Keratinocyte (primary cell): ENCODE measurements at regions not wholly inside any gene's neighbourhood (a gene's known extent, or its start where the extent isn't known, plus 50 kb on each side); places are given as distances from the start of the nearest gene placed in this dataset.

Experiments used
- DNase-seq: peaks from one replicate; pipeline ENCODE4 v3.0.0-alpha.2; 2011; ENCODE audit warnings: low read depth, missing footprints, low spot score
- FAIRE-seq: peaks from 2 replicates; lab custom pipeline; 2011; peaks lifted over from hg19 to GRCh38; lab: Jason Lieb, UNC
- H2AFZ ChIP-seq: 2 replicates; pipeline ENCODE4 v1.6.0; 2012; ENCODE audit warnings: low read length, control low read depth, inconsistent platforms; ENCODE audit not compliant: control insufficient read depth
- H3K27ac ChIP-seq: 2 replicates; pipeline ENCODE4 v1.5.1; 2011; ENCODE audit warnings: low read length; ENCODE audit not compliant: control insufficient read depth, insufficient read depth
- H3K27me3 ChIP-seq: 3 replicates; pipeline ENCODE4 v1.6.0; 2011; ENCODE audit warnings: low read length; ENCODE audit not compliant: control insufficient read depth, insufficient read depth; ENCODE audit errors: extremely low read depth
- H3K36me3 ChIP-seq, 2 experiments: 2 replicates in 1 of 2; 3 replicates in 1 of 2; pipeline ENCODE4 v1.5.1; 2011; ENCODE audit warnings: low read length in 2 of 2, mild to moderate bottlenecking in 1 of 2; ENCODE audit not compliant: control insufficient read depth in 2 of 2, insufficient read depth in 2 of 2; ENCODE audit errors: extremely low read depth in 1 of 2
- H3K4me1 ChIP-seq: 3 replicates; pipeline ENCODE4 v1.5.1; 2011; ENCODE audit warnings: low read length; ENCODE audit not compliant: control insufficient read depth, insufficient read depth; ENCODE audit errors: extremely low read depth
- H3K4me2 ChIP-seq: 3 replicates; pipeline ENCODE4 v1.6.0; 2011; ENCODE audit warnings: low read depth, low read length; ENCODE audit not compliant: control insufficient read depth, insufficient read depth; ENCODE audit errors: extremely low read depth
- H3K4me3 ChIP-seq, 3 experiments: fragments of 200-600 bp in 1 of 3; sonication (generic) in 1 of 3; 2 replicates in 2 of 3; 3 replicates in 1 of 3; pipeline ENCODE4 v1.5.1; 2011 to 2016; ENCODE audit warnings: low read length in 3 of 3, mild to moderate bottlenecking in 3 of 3, control low read depth in 2 of 3, inconsistent platforms in 1 of 3, low read depth in 1 of 3, mixed read lengths in 1 of 3, mixed run types in 1 of 3, moderate library complexity in 1 of 3; ENCODE audit not compliant: control insufficient read depth in 2 of 3, insufficient read depth in 2 of 3; ENCODE audit errors: extremely low read depth in 1 of 3
- H3K79me2 ChIP-seq: 2 replicates; pipeline ENCODE4 v1.6.0; 2012; ENCODE audit warnings: low read length; ENCODE audit not compliant: control insufficient read depth, insufficient read depth
- H3K9ac ChIP-seq: 3 replicates; pipeline ENCODE4 v1.6.0; 2011; ENCODE audit warnings: low read length; ENCODE audit not compliant: control insufficient read depth, insufficient read depth; ENCODE audit errors: extremely low read depth
- H3K9me1 ChIP-seq: 3 replicates; pipeline ENCODE4 v1.6.0; 2011; ENCODE audit warnings: low read length; ENCODE audit not compliant: control insufficient read depth, insufficient read depth; ENCODE audit errors: extremely low read depth
- H3K9me3 ChIP-seq: 2 replicates; pipeline ENCODE4 v1.5.1; 2012; ENCODE audit warnings: low read depth, low read length; ENCODE audit not compliant: control insufficient read depth
- H4K20me1 ChIP-seq: 3 replicates; pipeline ENCODE4 v1.6.0; 2011; ENCODE audit warnings: low read length; ENCODE audit not compliant: control insufficient read depth, insufficient read depth; ENCODE audit errors: extremely low read depth
- CTCF ChIP-seq, 3 experiments: IDR thresholded peaks in 1 of 3; conservative IDR thresholded peaks in 1 of 3; optimal IDR thresholded peaks in 1 of 3; 2 replicates in 2 of 3; 3 replicates in 1 of 3; pipeline versions ENCODE3 to v1.5.1; 2011; ENCODE audit warnings: low read length in 3 of 3, mild to moderate bottlenecking in 3 of 3, moderate library complexity in 2 of 3, control low read depth in 1 of 3, inconsistent platforms in 1 of 3; ENCODE audit not compliant: insufficient read depth in 2 of 3; ENCODE audit errors: extremely low read depth in 1 of 3
- EZH2 ChIP-seq: IDR thresholded peaks from one replicate; pipeline ENCODE4 v1.6.1; 2012; ENCODE audit warnings: inconsistent platforms, mild to moderate bottlenecking, low read length, moderate library complexity
- dilution Hi-C: fragments of 300-500 bp; cut with MboI; formaldehyde crosslinking; loops from one replicate; pipeline ENCODE4 v1.7.0; 2020; ENCODE audit warnings: low sequenced_read_pairs; ENCODE audit not compliant: extremely low pct_ligation_motif_present

- no peak for TF ChIP-seq CTCF (optimal IDR thresholded peaks at IDR 0.05 in 1 of 3, IDR thresholded peaks at IDR 0.05 in 1 of 3, conservative IDR thresholded peaks at IDR 0.05 in 1 of 3; ENCODE audit: extremely low read depth in 1 of 3, insufficient read depth in 2 of 3, low read length in 3 of 3)
- H4K20me1 ChIP-seq, result no peaks in the 10 kb centered on the region
- no peaks in the 10 kb centered on the region for H3K4me1 ChIP-seq
- H3K27me3 ChIP-seq, result peaks cover 4% of the 10 kb centered on the region
- dilution Hi-C loops, result no loop called here
- H3K27ac ChIP-seq, result no peak overlapping the region
- no peak overlapping the region for H3K4me2 ChIP-seq
- no peak for DNase-seq
- no peaks in the 10 kb centered on the region for H3K36me3 ChIP-seq
- H2AFZ ChIP-seq, result no peak overlapping the region
- H3K79me2 ChIP-seq, result no peaks in the 10 kb centered on the region
- H3K9me3 ChIP-seq, result no peaks in the 10 kb centered on the region
- H3K9ac ChIP-seq, result no peak overlapping the region
- no peaks in the 10 kb centered on the region for H3K9me1 ChIP-seq
- FAIRE-seq, result no peak
- H3K4me3 ChIP-seq, result no peak overlapping the region
Measured at GRCh38 chrX:20477219-20477618, 210.5 kb upstream of the RPS6KA3 start.

GRCh38 chrX:20472620-20473258 is 206.0 kb upstream of the RPS6KA3 start:
- no peak for TF ChIP-seq CTCF (optimal IDR thresholded peaks at IDR 0.05 in 1 of 3, IDR thresholded peaks at IDR 0.05 in 1 of 3, conservative IDR thresholded peaks at IDR 0.05 in 1 of 3; ENCODE audit: extremely low read depth in 1 of 3, insufficient read depth in 2 of 3, low read length in 3 of 3)
- no peak for TF ChIP-seq EZH2
- H3K27ac ChIP-seq, result no peak overlapping the region
- dilution Hi-C loops, result no loop called here
- H3K9ac ChIP-seq, result no peak overlapping the region
- no peaks in the 10 kb centered on the region for H3K79me2 ChIP-seq
- no peaks in the 10 kb centered on the region for H4K20me1 ChIP-seq
- no peaks in the 10 kb centered on the region for H3K4me1 ChIP-seq
- no peak overlapping the region for H3K4me2 ChIP-seq
- no peak overlapping the region for H2AFZ ChIP-seq
- H3K9me3 ChIP-seq, result no peaks in the 10 kb centered on the region
- H3K27me3 ChIP-seq, result peaks cover 4% of the 10 kb centered on the region
- FAIRE-seq (no peak), DNase-seq (no peak)
- H3K36me3 ChIP-seq, result no peaks in the 10 kb centered on the region
- no peak overlapping the region for H3K4me3 ChIP-seq
- no peaks in the 10 kb centered on the region for H3K9me1 ChIP-seq
